ENCODE measurements at regions not wholly inside any gene's neighbourhood (a gene's known extent, or its start where the extent isn't known, plus 50 kb on each side); places are given as distances from the start of the nearest gene placed in this dataset.

- TF ChIP-seq REST (IDR thresholded peaks at IDR 0.05; ENCODE audit: insufficient read depth in 1 of 2, low read depth in 2 of 2, low read length in 1 of 2), result no peak
- in situ Hi-C loops (cut with HindIII; ENCODE audit: low pct_unique_long_range_greater_than_20kb, low sequenced_read_pairs), result no loop called here
- ATAC-seq (no peak), DNase-seq (ENCODE audit: low read depth, low spot score) (no peak)
- POLR2A ChIA-PET, result no interaction called here
- H3K4me1 ChIP-seq (ENCODE audit: control insufficient read depth, insufficient read depth, low read length), result no peaks in the 10 kb centered on the region
- no peaks in the 10 kb centered on the region for H3K9me3 ChIP-seq (ENCODE audit: control insufficient read depth, insufficient read depth, low read depth, low read length)
- CTCF ChIA-PET, result no interaction called here
- no peak overlapping the region for H3K27ac ChIP-seq (ENCODE audit: low read length)
- H3K4me3 ChIP-seq (ENCODE audit: low read depth in 2 of 2, low read length in 2 of 2), result no peak overlapping the region
- no peaks in the 10 kb centered on the region for H3K36me3 ChIP-seq (ENCODE audit: control insufficient read depth, insufficient read depth, low read length)
- no peaks in the 10 kb centered on the region for H3K27me3 ChIP-seq (ENCODE audit: control insufficient read depth, insufficient read depth, low read length)
- BruUV-seq (replicated peaks), result no TSS peak
- intact Hi-C loops (cut with micrococcal nuclease; ENCODE audit: unreplicated experiment), result no loop called here
These were observed 1264.3 kb upstream of the ADGRL2 start for GRCh38 chr1:80536461-80536860.

DNA sequence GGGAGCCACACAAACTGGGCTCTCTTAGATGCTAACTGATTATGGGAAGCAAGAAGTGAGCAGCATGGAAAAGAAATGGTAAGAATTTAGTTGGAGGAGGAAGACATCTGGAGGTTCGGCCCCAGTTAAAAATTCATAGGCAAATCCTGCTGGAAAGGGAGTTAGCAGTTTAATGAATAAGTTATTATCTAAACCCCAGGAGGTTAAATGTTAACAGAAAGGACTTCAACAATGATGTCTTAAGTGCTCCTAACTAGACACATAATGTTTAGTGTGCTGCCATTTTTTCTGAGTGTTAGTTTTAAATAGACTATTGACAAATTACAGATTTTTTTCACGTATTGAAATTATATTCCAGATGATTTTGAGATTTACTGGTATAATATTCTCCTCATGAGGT is 1265.3 kb upstream of the ADGRL2 start:
- TF ChIP-seq POLR2AphosphoS5 (IDR thresholded peaks at IDR 0.05; ENCODE audit: low read depth, low read length) (no peak), CTCF (IDR thresholded peaks at IDR 0.05) (no peak), SIN3A (IDR thresholded peaks at IDR 0.05; ENCODE audit: borderline replicate concordance, insufficient read depth, low read depth, low read length) (no peak), TCF7L2 (IDR thresholded peaks at IDR 0.05; ENCODE audit: low read depth, low read length) (no peak), REST (IDR thresholded peaks at IDR 0.05; ENCODE audit: insufficient read depth in 1 of 2, low read depth in 2 of 2, low read length in 1 of 2) (no peak)
- CTCF ChIA-PET, result no interaction called here
- Histone ChIP-seq H3K36me3 (ENCODE audit: control insufficient read depth, insufficient read depth, low read length) (no peaks in the 10 kb centered on the region), H3K4me3 (ENCODE audit: low read depth in 2 of 2, low read length in 2 of 2) (no peak overlapping the region), H3K9me3 (ENCODE audit: control insufficient read depth, insufficient read depth, low read depth, low read length) (no peaks in the 10 kb centered on the region), H3K4me1 (ENCODE audit: control insufficient read depth, insufficient read depth, low read length) (no peaks in the 10 kb centered on the region), H3K27me3 (ENCODE audit: control insufficient read depth, insufficient read depth, low read length) (no peaks in the 10 kb centered on the region), H3K27ac (ENCODE audit: low read length) (no peak overlapping the region)
- no TSS peak for BruUV-seq (replicated peaks)
- intact Hi-C loops (cut with micrococcal nuclease; ENCODE audit: unreplicated experiment), result no loop called here
- ATAC-seq (no peak), DNase-seq (ENCODE audit: low read depth, low spot score) (no peak)
- in situ Hi-C loops (cut with HindIII; ENCODE audit: low pct_unique_long_range_greater_than_20kb, low sequenced_read_pairs), result no loop called here
- POLR2A ChIA-PET, result no interaction called here

Data from Panc1 (cell line).